Smooth muscle cell (in vitro differentiated cells): ENCODE measurements at regions not wholly inside any gene's neighbourhood (a gene's known extent, or its start where the extent isn't known, plus 50 kb on each side); places are given as distances from the start of the nearest gene placed in this dataset.
"Not testable (repeated sequence)": the region's sequence is repeated elsewhere in the genome, so short reads cannot be mapped to it uniquely, and the experiment has no call there.

Source experiments
- DNase-seq: peaks from one replicate; lab custom pipeline; 2025; ENCODE audit not compliant: unreplicated experiment; lab: John Stamatoyannopoulos, UW
- H2AFZ ChIP-seq: fragments of 200-600 bp; sonication (generic); 2 replicates; pipeline ENCODE4 v1.6.0; 2016; ENCODE audit warnings: antibody characterized with exemption, low read depth, mild to moderate bottlenecking
- H3F3A ChIP-seq: fragments of 200-600 bp; sonication (generic); 2 replicates; pipeline ENCODE4 v1.6.0; 2017; ENCODE audit warnings: antibody characterized with exemption, low read depth
- H3K27ac ChIP-seq: fragments of 200-600 bp; sonication (generic); 2 replicates; pipeline ENCODE4 v1.5.1; 2016; ENCODE audit warnings: low read depth, mild to moderate bottlenecking
- H3K27me3 ChIP-seq: fragments of 200-600 bp; sonication (generic); 2 replicates; pipeline ENCODE4 v1.6.1; 2016; ENCODE audit warnings: low read depth, mild to moderate bottlenecking
- H3K36me3 ChIP-seq: fragments of 200-600 bp; sonication (generic); 2 replicates; pipeline ENCODE4 v1.5.1; 2016; ENCODE audit warnings: low read depth
- H3K4me1 ChIP-seq: fragments of 200-600 bp; sonication (generic); 2 replicates; pipeline ENCODE4 v1.5.1; 2016; ENCODE audit warnings: low read depth
- H3K4me2 ChIP-seq: fragments of 200-600 bp; sonication (generic); 2 replicates; pipeline ENCODE4 v1.6.0; 2016; ENCODE audit warnings: mild to moderate bottlenecking
- H3K4me3 ChIP-seq: fragments of 200-600 bp; sonication (generic); 2 replicates; pipeline ENCODE4 v1.5.1; 2016; ENCODE audit warnings: mild to moderate bottlenecking
- H3K79me2 ChIP-seq: fragments of 200-600 bp; sonication (generic); 2 replicates; pipeline ENCODE4 v1.6.0; 2016; ENCODE audit warnings: low read depth, mild to moderate bottlenecking
- H3K9ac ChIP-seq: fragments of 200-600 bp; sonication (generic); 2 replicates; pipeline ENCODE4 v1.6.0; 2016; ENCODE audit warnings: low read depth
- H3K9me3 ChIP-seq: fragments of 200-600 bp; sonication (generic); replicated peaks from 2 replicates; pipeline ENCODE4 v1.5.1; 2016; ENCODE audit warnings: low read depth
- H4K20me1 ChIP-seq: fragments of 200-600 bp; sonication (generic); 2 replicates; pipeline ENCODE4 v1.6.0; 2016; ENCODE audit warnings: low read depth
- WGBS: methylation state at CpG from one replicate; pipeline ENCODE4 v1.1.7; 2016; ENCODE audit warnings: low lambda C conversion rate; 5-methylcytosine and 5-hydroxymethylcytosine counted together
- TF ChIP-seq, protein P1 (sequence below): fragments of 200-600 bp; sonication (generic); IDR thresholded peaks from 2 replicates; pipeline ENCODE4 v1.5.1; 2017; ENCODE audit warnings: borderline replicate concordance, mild to moderate bottlenecking, antibody characterized with exemption; ENCODE audit not compliant: insufficient read depth, poor library complexity, severe bottlenecking

DNA sequence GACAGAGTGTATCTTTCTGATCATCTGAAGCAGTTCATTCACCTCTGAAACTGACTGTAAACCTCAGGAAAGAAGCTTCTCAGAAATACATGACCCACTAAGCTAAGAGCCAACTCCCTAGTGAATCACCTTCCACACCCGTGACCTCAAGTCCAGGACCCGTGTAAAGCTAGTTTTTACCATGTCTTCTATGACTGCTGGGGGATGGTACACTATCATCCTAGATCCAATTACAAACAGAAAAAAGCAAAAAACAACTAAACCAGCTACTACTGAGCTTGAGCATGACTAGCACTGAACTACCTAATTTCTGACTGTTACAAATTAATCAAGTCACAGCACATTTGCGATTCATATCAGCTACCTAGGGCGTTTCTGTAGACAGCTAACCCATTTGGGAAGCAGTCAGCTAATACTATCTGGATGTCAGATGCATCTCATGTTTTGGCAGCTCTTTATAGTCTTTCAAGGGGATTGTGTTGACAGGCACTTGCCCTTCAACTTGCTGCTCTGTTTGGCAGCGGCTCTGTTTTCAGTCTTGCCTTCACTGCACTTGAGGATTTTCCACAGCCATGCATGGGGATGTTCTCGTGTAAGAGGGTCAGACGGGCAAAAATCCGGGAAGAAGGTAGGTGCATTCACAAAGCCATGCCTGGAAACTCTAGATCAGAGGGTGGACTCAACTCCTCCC, 350.3 kb downstream of the ANAPC1 start:
- H3K27ac ChIP-seq: peak overlapping the region; percentile 79
- H3K27me3 ChIP-seq, H4K20me1 ChIP-seq, H2AFZ ChIP-seq, H3K79me2 ChIP-seq, H3K9ac ChIP-seq, H3K36me3 ChIP-seq, DNase-seq, H3K9me3 ChIP-seq, H3F3A ChIP-seq, H3K4me3 ChIP-seq: not testable (repeated sequence)
- WGBS: 50% methylated on average over 8 of the region's 8 CpGs
- peaks cover 13% of the 10 kb centered on the region for H3K4me1 ChIP-seq
- H3K4me2 ChIP-seq: peak overlapping the region; percentile 62

DNA sequence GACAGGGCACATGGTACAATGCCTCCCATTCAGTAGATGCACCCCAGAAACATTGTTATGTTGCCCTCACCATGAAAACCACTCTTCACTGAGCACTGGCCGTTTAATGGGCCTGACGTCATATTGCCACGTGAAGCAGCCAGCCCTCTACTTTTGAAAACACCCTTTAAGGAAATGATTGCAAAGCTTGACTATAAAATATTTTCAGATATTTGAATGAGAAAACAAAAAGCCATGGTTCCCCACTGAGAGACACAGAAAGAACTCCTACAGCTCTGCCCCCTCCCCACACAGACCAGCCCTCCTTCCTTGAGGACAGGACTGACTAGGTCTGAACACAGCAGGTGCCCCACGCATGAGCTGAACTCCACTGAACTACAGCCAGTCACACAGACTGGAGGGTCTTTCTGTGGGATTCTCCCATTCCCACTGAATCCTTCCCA, 349.1 kb downstream of the ANAPC1 start:
- Histone ChIP-seq H3K27ac (peak overlapping the region; percentile 25), H3K4me1 (peaks cover 13% of the 10 kb centered on the region), H3K4me3 (no peak overlapping the region), H3K9ac (no peak overlapping the region), H2AFZ (no peak overlapping the region), H3K9me3 (no peaks in the 10 kb centered on the region), H3K27me3 (no peaks in the 10 kb centered on the region), H4K20me1 (no peaks in the 10 kb centered on the region), H3K36me3 (no peaks in the 10 kb centered on the region), H3K79me2 (no peaks in the 10 kb centered on the region), H3F3A (no peaks in the 10 kb centered on the region), H3K4me2 (peak overlapping the region; percentile 19)
- TF ChIP-seq, protein P1, sequence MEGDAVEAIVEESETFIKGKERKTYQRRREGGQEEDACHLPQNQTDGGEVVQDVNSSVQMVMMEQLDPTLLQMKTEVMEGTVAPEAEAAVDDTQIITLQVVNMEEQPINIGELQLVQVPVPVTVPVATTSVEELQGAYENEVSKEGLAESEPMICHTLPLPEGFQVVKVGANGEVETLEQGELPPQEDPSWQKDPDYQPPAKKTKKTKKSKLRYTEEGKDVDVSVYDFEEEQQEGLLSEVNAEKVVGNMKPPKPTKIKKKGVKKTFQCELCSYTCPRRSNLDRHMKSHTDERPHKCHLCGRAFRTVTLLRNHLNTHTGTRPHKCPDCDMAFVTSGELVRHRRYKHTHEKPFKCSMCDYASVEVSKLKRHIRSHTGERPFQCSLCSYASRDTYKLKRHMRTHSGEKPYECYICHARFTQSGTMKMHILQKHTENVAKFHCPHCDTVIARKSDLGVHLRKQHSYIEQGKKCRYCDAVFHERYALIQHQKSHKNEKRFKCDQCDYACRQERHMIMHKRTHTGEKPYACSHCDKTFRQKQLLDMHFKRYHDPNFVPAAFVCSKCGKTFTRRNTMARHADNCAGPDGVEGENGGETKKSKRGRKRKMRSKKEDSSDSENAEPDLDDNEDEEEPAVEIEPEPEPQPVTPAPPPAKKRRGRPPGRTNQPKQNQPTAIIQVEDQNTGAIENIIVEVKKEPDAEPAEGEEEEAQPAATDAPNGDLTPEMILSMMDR: no peak
- DNase-seq: no peak
- 31% methylated on average over 4 of the region's 4 CpGs for WGBS

DNA sequence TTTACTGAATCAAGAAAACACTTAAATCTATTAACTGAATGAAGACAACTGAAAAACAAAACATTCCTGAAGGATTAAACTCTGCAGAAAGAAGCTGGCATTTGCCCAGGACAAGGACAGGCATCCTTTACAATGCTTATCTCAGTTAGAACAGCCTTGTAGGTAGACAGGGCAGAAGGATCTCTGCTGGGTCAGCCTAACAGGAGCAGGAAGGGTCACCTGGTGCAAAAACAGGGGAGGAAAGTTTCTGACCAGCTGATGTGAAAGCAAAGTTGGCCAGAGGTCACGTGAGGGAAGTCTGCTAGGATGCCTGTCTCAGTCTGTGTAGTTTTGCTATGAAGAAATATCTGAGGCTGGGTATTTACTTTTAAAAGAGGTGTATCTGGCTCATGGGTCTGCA, 348.6 kb downstream of the ANAPC1 start:
- WGBS: 50% methylated on average over 1 of the region's 1 CpG
- Histone ChIP-seq H4K20me1 (no peaks in the 10 kb centered on the region), H3F3A (no peaks in the 10 kb centered on the region), H3K79me2 (no peaks in the 10 kb centered on the region), H3K4me1 (peaks cover 13% of the 10 kb centered on the region), H2AFZ (no peak overlapping the region), H3K4me3 (no peak overlapping the region), H3K9me3 (no peaks in the 10 kb centered on the region), H3K27me3 (no peaks in the 10 kb centered on the region), H3K36me3 (no peaks in the 10 kb centered on the region), H3K27ac (peak overlapping the region; percentile 25), H3K9ac (no peak overlapping the region), H3K4me2 (peak overlapping the region; percentile 19)
- TF ChIP-seq, protein P1: no peak
- DNase-seq: no peak

DNA sequence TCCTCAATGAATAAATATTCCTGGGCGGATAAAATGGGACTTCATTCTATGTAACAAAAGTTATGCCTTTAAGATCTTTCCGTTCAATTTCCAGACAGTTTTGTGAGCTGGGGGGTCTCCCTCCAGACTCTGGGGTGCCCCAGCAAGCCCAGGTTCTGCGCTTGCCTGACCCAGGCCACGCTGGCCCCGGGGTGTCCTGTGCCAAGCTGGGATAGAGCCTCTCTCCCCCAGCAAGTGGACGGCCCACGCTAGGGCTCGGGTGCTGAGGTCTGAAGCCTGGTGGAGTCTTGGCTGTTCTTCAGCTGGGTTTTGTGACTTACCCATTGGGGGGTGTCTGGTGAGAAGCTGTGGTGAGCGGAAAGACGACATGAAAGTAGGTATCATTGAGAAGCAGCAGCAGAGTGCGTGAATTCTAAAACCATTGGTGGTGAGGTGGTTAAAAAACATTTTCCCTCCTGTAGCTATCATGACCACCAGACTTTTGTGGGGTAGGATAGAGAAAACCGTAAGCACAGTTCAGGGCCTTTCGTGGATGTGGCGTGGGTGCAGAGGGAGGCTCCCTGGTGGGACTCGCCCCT, 346.8 kb downstream of the ANAPC1 start:
- H3K9ac ChIP-seq: no peak overlapping the region
- no peaks in the 10 kb centered on the region for H3F3A ChIP-seq
- no peak overlapping the region for H3K4me2 ChIP-seq
- H3K4me1 ChIP-seq: peaks cover 13% of the 10 kb centered on the region
- H3K27ac ChIP-seq: no peak overlapping the region
- WGBS: 97% methylated on average over 15 of the region's 15 CpGs
- H3K4me3 ChIP-seq: no peak overlapping the region
- H3K9me3 ChIP-seq: no peaks in the 10 kb centered on the region
- DNase-seq: no peak
- no peaks in the 10 kb centered on the region for H4K20me1 ChIP-seq
- no peaks in the 10 kb centered on the region for H3K79me2 ChIP-seq
- H2AFZ ChIP-seq: no peak overlapping the region
- H3K27me3 ChIP-seq: no peaks in the 10 kb centered on the region
- no peaks in the 10 kb centered on the region for H3K36me3 ChIP-seq
- TF ChIP-seq, protein P1: no peak

DNA sequence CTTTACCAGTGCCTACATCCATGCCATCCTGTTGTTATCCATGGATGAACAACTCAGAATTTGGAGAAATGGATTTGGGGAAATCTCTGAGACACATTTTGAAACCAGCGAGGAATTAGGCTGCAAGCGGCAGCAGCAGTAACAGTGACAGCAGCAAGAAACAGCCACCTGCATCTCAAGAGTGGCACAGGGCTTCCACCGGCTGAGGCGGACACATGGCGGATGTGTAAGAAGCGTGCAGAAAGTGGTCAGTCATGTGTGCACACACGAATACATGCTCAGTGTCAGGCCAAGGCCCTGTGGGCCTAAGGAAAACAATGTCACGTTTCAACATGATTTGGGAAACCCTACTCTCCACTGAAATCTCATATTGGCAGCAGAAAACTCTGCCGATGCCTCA, 344.0 kb downstream of the ANAPC1 start:
- not testable (repeated sequence) for H3K9ac ChIP-seq, H2AFZ ChIP-seq, H3K79me2 ChIP-seq, H3K27me3 ChIP-seq, H3K4me2 ChIP-seq, DNase-seq, H3K36me3 ChIP-seq, H3K9me3 ChIP-seq, H3K4me3 ChIP-seq, H3F3A ChIP-seq, H3K27ac ChIP-seq, H3K4me1 ChIP-seq, H4K20me1 ChIP-seq
- 100% methylated on average over 1 of the region's 9 CpGs for WGBS

DNA sequence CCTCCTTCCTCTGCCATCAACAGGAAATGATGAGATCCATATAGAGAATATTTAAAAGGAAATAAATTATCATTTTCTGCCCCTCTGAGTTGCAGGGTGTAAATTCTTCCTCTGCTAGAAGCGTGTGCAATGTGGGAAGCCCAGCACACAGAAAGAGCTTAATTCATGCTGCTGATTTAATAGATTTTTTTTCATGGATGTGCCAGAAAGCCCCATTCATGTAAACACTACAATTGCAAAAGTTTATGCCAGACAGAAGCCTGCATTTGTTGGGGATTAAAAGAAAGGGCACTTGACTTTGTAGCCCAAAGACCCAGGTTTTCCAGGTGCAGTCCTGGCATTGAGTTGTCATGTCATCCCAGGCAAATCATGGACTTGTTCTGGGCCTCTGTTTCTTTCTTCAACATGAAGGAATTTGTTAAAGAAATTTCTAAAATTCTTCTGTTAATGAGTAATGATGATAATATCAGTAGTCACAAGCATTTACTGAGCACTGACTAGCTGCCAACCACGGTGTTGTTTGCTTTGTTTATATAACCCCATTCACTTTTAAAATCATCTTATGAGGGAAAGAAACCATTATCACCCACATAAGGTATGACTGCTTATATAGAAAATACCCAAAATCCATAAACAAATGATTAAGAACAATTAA, 341.7 kb downstream of the ANAPC1 start:
- not testable (repeated sequence) for H4K20me1 ChIP-seq, H3K9me3 ChIP-seq, H3K4me1 ChIP-seq, H3K27ac ChIP-seq, H3K9ac ChIP-seq, DNase-seq, H3F3A ChIP-seq, H3K36me3 ChIP-seq, H2AFZ ChIP-seq, H3K79me2 ChIP-seq, H3K27me3 ChIP-seq, H3K4me2 ChIP-seq, H3K4me3 ChIP-seq
- 3% methylated on average over 1 of the region's 2 CpGs for WGBS
